ENCODE measurements at regions not wholly inside any gene's neighbourhood (a gene's known extent, or its start where the extent isn't known, plus 50 kb on each side); places are given as distances from the start of the nearest gene placed in this dataset.

- Histone ChIP-seq H3K4me3 (no peak overlapping the region), H3K9me3 (no peaks in the 10 kb centered on the region), H3K27me3 (ENCODE audit: low read depth) (no peaks in the 10 kb centered on the region), H3K27ac (no peak overlapping the region), H3K36me3 (no peaks in the 10 kb centered on the region), H3K4me1 (no peaks in the 10 kb centered on the region)
- TF ChIP-seq CTCF (IDR thresholded peaks at IDR 0.05): no peak
- DNase-seq: no peak
- ATAC-seq: no peak
- intact Hi-C loops (cut with DNase I): no loop called here
These were observed 215.8 kb downstream of the SPTSSA start for GRCh38 chr14:34246206-34246605.

GRCh38 chr14:34243401-34243800 is 218.6 kb downstream of the SPTSSA start:
- no peaks in the 10 kb centered on the region for H3K36me3 ChIP-seq
- no peaks in the 10 kb centered on the region for H3K4me1 ChIP-seq
- H3K27ac ChIP-seq: no peak overlapping the region
- H3K27me3 ChIP-seq (ENCODE audit: low read depth): no peaks in the 10 kb centered on the region
- TF ChIP-seq CTCF (IDR thresholded peaks at IDR 0.05): no peak
- DNase-seq (no peak), ATAC-seq (no peak)
- intact Hi-C loops (cut with DNase I): no loop called here
- no peak overlapping the region for H3K4me3 ChIP-seq
- H3K9me3 ChIP-seq: no peaks in the 10 kb centered on the region

- TF ChIP-seq CTCF (IDR thresholded peaks at IDR 0.05): no peak
- Histone ChIP-seq H3K4me1 (no peaks in the 10 kb centered on the region), H3K27me3 (ENCODE audit: low read depth) (no peaks in the 10 kb centered on the region), H3K27ac (no peak overlapping the region), H3K4me3 (no peak overlapping the region), H3K36me3 (no peaks in the 10 kb centered on the region), H3K9me3 (no peaks in the 10 kb centered on the region)
- no peak for DNase-seq
- intact Hi-C loops (cut with DNase I): no loop called here
- ATAC-seq: no peak
These were observed 219.0 kb downstream of the SPTSSA start for GRCh38 chr14:34243001-34243400.

GRCh38 chr14:34241185-34241711 is 220.8 kb downstream of the SPTSSA start:
- DNase-seq (no peak), ATAC-seq (no peak)
- no peak for TF ChIP-seq CTCF (IDR thresholded peaks at IDR 0.05)
- Histone ChIP-seq H3K27ac (no peak overlapping the region), H3K9me3 (no peaks in the 10 kb centered on the region), H3K4me3 (no peak overlapping the region), H3K27me3 (ENCODE audit: low read depth) (no peaks in the 10 kb centered on the region), H3K4me1 (no peaks in the 10 kb centered on the region), H3K36me3 (no peaks in the 10 kb centered on the region)
- intact Hi-C loops (cut with DNase I): no loop called here

- no peak for TF ChIP-seq CTCF (IDR thresholded peaks at IDR 0.05)
- ATAC-seq: no peak
- Histone ChIP-seq H3K27me3 (ENCODE audit: low read depth) (no peaks in the 10 kb centered on the region), H3K27ac (no peak overlapping the region), H3K4me3 (no peak overlapping the region), H3K4me1 (no peaks in the 10 kb centered on the region), H3K36me3 (no peaks in the 10 kb centered on the region), H3K9me3 (no peaks in the 10 kb centered on the region)
- intact Hi-C loops (cut with DNase I): no loop called here
- no peak for DNase-seq
These were observed 223.4 kb downstream of the SPTSSA start for GRCh38 chr14:34238610-34239009.

GRCh38 chr14:34237677-34238076 is 224.4 kb downstream of the SPTSSA start:
- no peak overlapping the region for H3K4me3 ChIP-seq
- no peak for DNase-seq
- intact Hi-C loops (cut with DNase I): no loop called here
- H3K4me1 ChIP-seq: no peaks in the 10 kb centered on the region
- no peaks in the 10 kb centered on the region for H3K36me3 ChIP-seq
- H3K9me3 ChIP-seq: no peaks in the 10 kb centered on the region
- H3K27me3 ChIP-seq (ENCODE audit: low read depth): no peaks in the 10 kb centered on the region
- no peak for ATAC-seq
- no peak for TF ChIP-seq CTCF (IDR thresholded peaks at IDR 0.05)
- no peak overlapping the region for H3K27ac ChIP-seq

Measured in lower lobe of right lung (tissue), 2 donors.